Smooth muscle cell (in vitro differentiated cells): ENCODE measurements at regions not wholly inside any gene's neighbourhood (a gene's known extent, or its start where the extent isn't known, plus 50 kb on each side); places are given as distances from the start of the nearest gene placed in this dataset.

ENCODE experiments used
- DNase-seq: peaks from one replicate; lab custom pipeline; 2025; ENCODE audit not compliant: unreplicated experiment; lab: John Stamatoyannopoulos, UW
- H2AFZ ChIP-seq: fragments of 200-600 bp; sonication (generic); 2 replicates; pipeline ENCODE4 v1.6.0; 2016; ENCODE audit warnings: antibody characterized with exemption, low read depth, mild to moderate bottlenecking
- H3F3A ChIP-seq: fragments of 200-600 bp; sonication (generic); 2 replicates; pipeline ENCODE4 v1.6.0; 2017; ENCODE audit warnings: antibody characterized with exemption, low read depth
- H3K27ac ChIP-seq: fragments of 200-600 bp; sonication (generic); 2 replicates; pipeline ENCODE4 v1.5.1; 2016; ENCODE audit warnings: low read depth, mild to moderate bottlenecking
- H3K27me3 ChIP-seq: fragments of 200-600 bp; sonication (generic); 2 replicates; pipeline ENCODE4 v1.6.1; 2016; ENCODE audit warnings: low read depth, mild to moderate bottlenecking
- H3K36me3 ChIP-seq: fragments of 200-600 bp; sonication (generic); 2 replicates; pipeline ENCODE4 v1.5.1; 2016; ENCODE audit warnings: low read depth
- H3K4me1 ChIP-seq: fragments of 200-600 bp; sonication (generic); 2 replicates; pipeline ENCODE4 v1.5.1; 2016; ENCODE audit warnings: low read depth
- H3K4me2 ChIP-seq: fragments of 200-600 bp; sonication (generic); 2 replicates; pipeline ENCODE4 v1.6.0; 2016; ENCODE audit warnings: mild to moderate bottlenecking
- H3K4me3 ChIP-seq: fragments of 200-600 bp; sonication (generic); 2 replicates; pipeline ENCODE4 v1.5.1; 2016; ENCODE audit warnings: mild to moderate bottlenecking
- H3K79me2 ChIP-seq: fragments of 200-600 bp; sonication (generic); 2 replicates; pipeline ENCODE4 v1.6.0; 2016; ENCODE audit warnings: low read depth, mild to moderate bottlenecking
- H3K9ac ChIP-seq: fragments of 200-600 bp; sonication (generic); 2 replicates; pipeline ENCODE4 v1.6.0; 2016; ENCODE audit warnings: low read depth
- H3K9me3 ChIP-seq: fragments of 200-600 bp; sonication (generic); replicated peaks from 2 replicates; pipeline ENCODE4 v1.5.1; 2016; ENCODE audit warnings: low read depth
- H4K20me1 ChIP-seq: fragments of 200-600 bp; sonication (generic); 2 replicates; pipeline ENCODE4 v1.6.0; 2016; ENCODE audit warnings: low read depth
- WGBS: methylation state at CpG from one replicate; pipeline ENCODE4 v1.1.7; 2016; ENCODE audit warnings: low lambda C conversion rate; 5-methylcytosine and 5-hydroxymethylcytosine counted together
- TF ChIP-seq, protein P1 (sequence below): fragments of 200-600 bp; sonication (generic); IDR thresholded peaks from 2 replicates; pipeline ENCODE4 v1.5.1; 2017; ENCODE audit warnings: borderline replicate concordance, mild to moderate bottlenecking, antibody characterized with exemption; ENCODE audit not compliant: insufficient read depth, poor library complexity, severe bottlenecking

DNA sequence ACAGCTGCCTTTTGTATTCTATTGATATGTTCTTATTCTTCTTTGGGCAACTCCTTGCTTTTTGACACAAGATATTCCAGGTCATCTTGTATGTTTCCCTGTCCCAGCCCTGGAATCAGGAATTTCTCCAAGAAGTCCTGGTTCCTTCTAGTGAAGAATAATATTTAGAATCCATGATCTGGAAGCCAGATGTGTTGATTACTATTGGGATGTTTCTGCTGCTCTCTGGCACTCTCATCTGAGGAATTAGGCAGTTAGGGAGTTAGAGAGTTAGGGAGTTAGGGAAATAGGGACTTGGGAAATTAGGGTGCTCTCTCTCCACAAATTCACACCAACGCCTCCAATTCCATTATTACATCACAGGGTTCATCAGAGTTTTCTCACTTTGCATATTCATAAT is 191.2 kb downstream of the ZNF330 start:
- no peak overlapping the region for H3K9ac ChIP-seq
- no peaks in the 10 kb centered on the region for H3K4me1 ChIP-seq
- no peak for DNase-seq
- H2AFZ ChIP-seq = no peak overlapping the region
- H4K20me1 ChIP-seq = no peaks in the 10 kb centered on the region
- WGBS = 87% methylated on average over 1 of the region's 1 CpG
- no peaks in the 10 kb centered on the region for H3F3A ChIP-seq
- H3K36me3 ChIP-seq = no peaks in the 10 kb centered on the region
- H3K9me3 ChIP-seq = no peaks in the 10 kb centered on the region
- no peak overlapping the region for H3K4me2 ChIP-seq
- H3K27me3 ChIP-seq = no peaks in the 10 kb centered on the region
- TF ChIP-seq, protein P1, sequence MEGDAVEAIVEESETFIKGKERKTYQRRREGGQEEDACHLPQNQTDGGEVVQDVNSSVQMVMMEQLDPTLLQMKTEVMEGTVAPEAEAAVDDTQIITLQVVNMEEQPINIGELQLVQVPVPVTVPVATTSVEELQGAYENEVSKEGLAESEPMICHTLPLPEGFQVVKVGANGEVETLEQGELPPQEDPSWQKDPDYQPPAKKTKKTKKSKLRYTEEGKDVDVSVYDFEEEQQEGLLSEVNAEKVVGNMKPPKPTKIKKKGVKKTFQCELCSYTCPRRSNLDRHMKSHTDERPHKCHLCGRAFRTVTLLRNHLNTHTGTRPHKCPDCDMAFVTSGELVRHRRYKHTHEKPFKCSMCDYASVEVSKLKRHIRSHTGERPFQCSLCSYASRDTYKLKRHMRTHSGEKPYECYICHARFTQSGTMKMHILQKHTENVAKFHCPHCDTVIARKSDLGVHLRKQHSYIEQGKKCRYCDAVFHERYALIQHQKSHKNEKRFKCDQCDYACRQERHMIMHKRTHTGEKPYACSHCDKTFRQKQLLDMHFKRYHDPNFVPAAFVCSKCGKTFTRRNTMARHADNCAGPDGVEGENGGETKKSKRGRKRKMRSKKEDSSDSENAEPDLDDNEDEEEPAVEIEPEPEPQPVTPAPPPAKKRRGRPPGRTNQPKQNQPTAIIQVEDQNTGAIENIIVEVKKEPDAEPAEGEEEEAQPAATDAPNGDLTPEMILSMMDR = no peak
- H3K27ac ChIP-seq = no peak overlapping the region
- H3K79me2 ChIP-seq = no peaks in the 10 kb centered on the region
- H3K4me3 ChIP-seq = no peak overlapping the region

DNA sequence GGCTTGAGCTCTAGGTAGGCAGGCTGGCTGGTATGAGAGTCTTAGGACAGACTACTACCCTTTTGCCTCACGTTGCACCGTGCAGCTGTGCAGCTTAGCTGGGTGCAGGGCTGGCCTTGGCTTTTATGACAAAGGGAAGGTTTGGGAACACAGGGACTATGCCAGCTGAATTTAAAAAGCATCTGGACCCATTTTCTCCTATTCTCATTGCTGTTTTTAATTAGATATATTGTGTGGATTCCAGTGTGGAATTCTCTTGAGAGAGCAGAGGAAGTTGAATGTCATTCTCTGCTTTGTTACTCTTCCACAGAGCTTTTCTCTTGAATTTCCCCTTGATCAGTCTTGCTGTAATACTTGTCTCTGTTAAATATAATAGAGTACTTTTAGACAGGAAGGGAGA is 192.7 kb downstream of the ZNF330 start:
- Histone ChIP-seq H3K27me3 (no peaks in the 10 kb centered on the region), H3K79me2 (no peaks in the 10 kb centered on the region), H2AFZ (no peak overlapping the region), H3K9me3 (no peaks in the 10 kb centered on the region), H3K4me3 (no peak overlapping the region), H3F3A (no peaks in the 10 kb centered on the region), H3K4me1 (no peaks in the 10 kb centered on the region), H3K4me2 (no peak overlapping the region), H3K9ac (no peak overlapping the region), H4K20me1 (no peaks in the 10 kb centered on the region), H3K27ac (no peak overlapping the region), H3K36me3 (no peaks in the 10 kb centered on the region)
- WGBS = 82% methylated on average over 2 of the region's 2 CpGs
- DNase-seq = no peak
- TF ChIP-seq, protein P1 = no peak

DNA sequence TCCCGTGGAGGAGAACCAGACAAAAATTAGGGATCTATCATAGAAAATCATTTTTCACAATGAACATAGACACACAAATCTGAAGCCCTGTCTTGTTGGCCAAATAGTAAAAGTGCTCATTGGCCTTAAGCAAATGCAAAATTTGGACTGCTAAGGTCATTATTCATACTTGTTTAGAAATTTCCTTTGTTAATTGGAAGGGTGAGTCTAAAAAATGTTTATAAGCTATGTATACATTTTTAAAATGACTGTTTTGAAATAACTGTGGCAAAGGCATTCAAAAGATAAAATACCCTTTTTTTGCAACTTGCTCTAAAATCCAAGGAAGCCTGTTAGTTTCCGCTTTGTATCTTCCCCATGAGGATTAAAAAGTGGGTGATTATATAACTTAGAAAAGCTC is 195.0 kb downstream of the ZNF330 start:
- H3K9ac ChIP-seq = no peak overlapping the region
- DNase-seq = no peak
- no peak overlapping the region for H2AFZ ChIP-seq
- no peak overlapping the region for H3K27ac ChIP-seq
- no peaks in the 10 kb centered on the region for H3K79me2 ChIP-seq
- no peak overlapping the region for H3K4me2 ChIP-seq
- H3K4me3 ChIP-seq = no peak overlapping the region
- no peaks in the 10 kb centered on the region for H3K27me3 ChIP-seq
- WGBS = 37% methylated on average over 2 of the region's 2 CpGs
- H4K20me1 ChIP-seq = no peaks in the 10 kb centered on the region
- TF ChIP-seq, protein P1 = no peak
- H3K9me3 ChIP-seq = no peaks in the 10 kb centered on the region
- no peaks in the 10 kb centered on the region for H3K4me1 ChIP-seq
- no peaks in the 10 kb centered on the region for H3K36me3 ChIP-seq
- H3F3A ChIP-seq = no peaks in the 10 kb centered on the region

DNA sequence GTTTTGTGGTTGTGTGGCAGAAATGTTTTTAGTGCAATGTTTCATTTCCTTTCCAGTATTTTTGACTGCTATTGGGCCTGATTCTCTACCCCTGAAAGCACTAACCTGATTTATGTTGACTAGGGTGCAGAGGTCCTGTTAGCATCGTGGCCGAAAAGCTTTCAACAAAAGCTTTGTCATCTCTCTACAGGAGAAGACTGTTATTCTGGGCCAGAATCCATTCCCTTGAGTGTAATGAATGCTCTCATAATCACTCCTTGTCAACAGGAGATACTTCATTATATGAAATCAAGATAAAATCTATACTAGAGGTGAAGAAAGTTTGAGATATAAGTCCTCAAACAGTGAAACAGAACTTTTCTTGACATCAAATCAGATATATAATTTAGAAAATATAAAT is 195.5 kb downstream of the ZNF330 start:
- H3F3A ChIP-seq = no peaks in the 10 kb centered on the region
- WGBS = 89% methylated on average over 2 of the region's 2 CpGs
- no peak for DNase-seq
- H2AFZ ChIP-seq = no peak overlapping the region
- no peak overlapping the region for H3K4me2 ChIP-seq
- H3K27ac ChIP-seq = no peak overlapping the region
- TF ChIP-seq, protein P1 = no peak
- no peaks in the 10 kb centered on the region for H3K4me1 ChIP-seq
- H3K9ac ChIP-seq = no peak overlapping the region
- no peaks in the 10 kb centered on the region for H3K36me3 ChIP-seq
- no peaks in the 10 kb centered on the region for H3K9me3 ChIP-seq
- no peaks in the 10 kb centered on the region for H3K79me2 ChIP-seq
- no peaks in the 10 kb centered on the region for H3K27me3 ChIP-seq
- H4K20me1 ChIP-seq = no peaks in the 10 kb centered on the region
- no peak overlapping the region for H3K4me3 ChIP-seq
